ENCODE measurements at regions not wholly inside any gene's neighbourhood (a gene's known extent, or its start where the extent isn't known, plus 50 kb on each side); places are given as distances from the start of the nearest gene placed in this dataset.

GRCh38 chr15:95916568-95916967 lies 413.9 kb upstream of the NR2F2 start:
- H3K4ac ChIP-seq (replicated peaks; ENCODE audit: insufficient read length, low read depth, low read length) = no peak overlapping the region
- POLR2A ChIA-PET (ENCODE audit: partially characterized antibody) = no interaction called here
- CTCF ChIA-PET (ENCODE audit: partially characterized antibody) = interaction anchor here (0.5 kb wide), 1 partner anchor 156 kb away, joined by 3 read pairs; no protein-coding TSS in a partner anchor
- no peak overlapping the region for H2AFZ ChIP-seq (ENCODE audit: low read length)
- 85% methylated on average over 3 of the region's 3 CpGs; no CpG with 5 or more reads in 1 of the 2 experiments for WGBS, 2 experiments (ENCODE audit: extremely low coverage in 1 of 2, insufficient coverage in 1 of 2, insufficient read length in 1 of 2, insufficient replicate concordance in 2 of 2, low coverage in 1 of 2, low lambda C conversion rate in 2 of 2, missing lambda C conversion rate in 1 of 2)
- no peak overlapping the region for H2BK15ac ChIP-seq (ENCODE audit: low read length)
- FAIRE-seq (no peak), DNase-seq (ENCODE audit: low read depth in 1 of 2, low spot score in 2 of 2) (no peak)
- no peaks in the 10 kb centered on the region for H3K36me3 ChIP-seq (ENCODE audit: control insufficient read depth in 2 of 4, insufficient read depth in 4 of 4, low read length in 3 of 4)
- H4K20me1 ChIP-seq (replicated peaks in 1 of 2; ENCODE audit: control insufficient read depth in 1 of 2, insufficient read depth in 2 of 2, low read length in 2 of 2) = no peaks in the 10 kb centered on the region
- no peaks in the 10 kb centered on the region for H3K9me3 ChIP-seq (ENCODE audit: insufficient read depth in 2 of 2, low read depth in 1 of 2, low read length in 1 of 2)
- H3K4me2 ChIP-seq (ENCODE audit: insufficient read depth in 1 of 2, low read depth in 2 of 2, low read length in 2 of 2) = no peak overlapping the region
- no peak overlapping the region for H4K8ac ChIP-seq (ENCODE audit: extremely low read depth, insufficient read depth, low read length)
- H3K14ac ChIP-seq (ENCODE audit: insufficient read length) = no peak overlapping the region
- no peaks in the 10 kb centered on the region; the same call in 1 of the 2 replicates for H3K23me2 ChIP-seq (ENCODE audit: low read depth, low read length)
- no peak overlapping the region for H2BK120ac ChIP-seq (replicated peaks; ENCODE audit: low read depth, low read length)
- H3K23ac ChIP-seq (ENCODE audit: insufficient read length) = no peak overlapping the region
- H3K79me2 ChIP-seq (ENCODE audit: control insufficient read depth in 1 of 2, insufficient read depth in 2 of 2, low read length in 2 of 2) = no peaks in the 10 kb centered on the region
- no peak overlapping the region for H2BK5ac ChIP-seq (ENCODE audit: low read depth, low read length)
- no peak overlapping the region for H3K18ac ChIP-seq (ENCODE audit: extremely low read depth, low read length)
- H2AK5ac ChIP-seq (ENCODE audit: low read depth, low read length) = no peak overlapping the region
- no peak overlapping the region for H3K56ac ChIP-seq (replicated peaks; ENCODE audit: insufficient read length, low read depth, low read length)
- no peak overlapping the region for H3K9ac ChIP-seq (replicated peaks in 1 of 4; ENCODE audit: extremely low read depth in 1 of 4, low read depth in 3 of 4, low read length in 3 of 4)
- H3K4me1 ChIP-seq (replicated peaks in 1 of 4; ENCODE audit: control insufficient read depth in 3 of 4, insufficient read depth in 4 of 4, low read length in 3 of 4) = peaks cover 0 to 6% (median 5%) of the 10 kb centered on the region in 4 experiments; a peak in 4 of 7 replicates
- no peak overlapping the region for H2BK12ac ChIP-seq (ENCODE audit: low read depth, low read length)
- H2BK20ac ChIP-seq (ENCODE audit: low read length) = no peak overlapping the region
- peaks cover 6 to 17% (median 14%) of the 10 kb centered on the region in 4 experiments for H3K27me3 ChIP-seq (replicated peaks in 1 of 4; ENCODE audit: control insufficient read depth in 3 of 4, extremely low read depth in 1 of 4, insufficient read depth in 3 of 4, low read length in 3 of 4)
- TF ChIP-seq RNF2 (IDR thresholded peaks at IDR 0.05; ENCODE audit: borderline replicate concordance, low read depth, low read length, missing control alignments, poor library complexity, severe bottlenecking) (no peak), KDM4A (IDR thresholded peaks at IDR 0.05; ENCODE audit: low read depth, low read length, severe bottlenecking) (no peak), JUND (IDR thresholded peaks at IDR 0.05; ENCODE audit: low read length) (no peak)
- H4K91ac ChIP-seq (replicated peaks; ENCODE audit: insufficient read length, low read length) = no peak overlapping the region
- no peaks in the 10 kb centered on the region for H3K79me1 ChIP-seq (ENCODE audit: low read depth, low read length)
- H4K5ac ChIP-seq (ENCODE audit: insufficient read length, low read depth, low read length) = no peak overlapping the region
- no peak overlapping the region for H3K4me3 ChIP-seq (ENCODE audit: extremely low read depth in 1 of 4, insufficient read depth in 2 of 4, low read depth in 3 of 4, low read length in 4 of 4)
- H3K27ac ChIP-seq (ENCODE audit: low read depth, low read length) = no peak overlapping the region

Measured in H1 (cell line).